NCI-H82 (cell line): ENCODE measurements at regions not wholly inside any gene's neighbourhood (a gene's known extent, or its start where the extent isn't known, plus 50 kb on each side); places are given as distances from the start of the nearest gene placed in this dataset.
A peak's percentile ranks its signal among the peaks of the same experiment; 100 is the strongest.

Source experiments
- DNase-seq: peaks from one replicate; lab custom pipeline; 2025; lab: John Stamatoyannopoulos, UW

DNA sequence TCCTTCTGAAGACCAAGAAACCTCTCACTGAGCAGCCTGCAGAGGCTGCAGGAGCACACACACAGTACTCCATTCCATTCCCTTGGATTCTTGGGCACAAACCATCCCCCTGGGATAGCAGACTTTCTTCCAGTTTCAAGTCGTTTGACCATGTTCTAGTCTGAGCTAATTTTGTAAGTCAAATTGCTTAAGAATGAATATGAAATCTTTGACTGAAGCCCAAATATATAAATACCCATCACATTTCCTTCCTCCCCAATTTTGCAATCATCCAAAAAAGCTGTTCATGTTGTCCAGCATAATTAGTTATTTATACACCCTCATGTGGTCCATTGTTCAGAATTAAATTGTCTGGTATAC is 231.2 kb upstream of the TPRG1 start:
- no peak for DNase-seq

DNA sequence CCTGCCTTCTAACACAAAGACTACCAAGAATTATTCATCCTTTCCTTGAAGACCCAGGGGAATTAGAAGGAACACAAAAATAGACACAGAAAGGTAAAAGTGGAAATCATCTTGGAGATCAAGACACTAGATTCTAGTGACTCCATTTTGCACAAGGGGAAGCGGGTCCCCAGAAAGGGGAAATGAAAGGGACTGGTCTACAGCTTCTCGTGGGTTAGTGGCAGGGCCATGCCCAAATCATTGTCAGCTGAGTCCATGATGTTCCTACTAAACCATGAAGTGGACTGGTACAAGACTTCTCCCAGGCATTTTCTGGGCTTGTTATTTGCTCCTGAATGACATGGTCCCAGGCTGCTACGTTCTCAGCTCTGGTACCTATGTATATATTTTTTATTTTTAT is 230.7 kb upstream of the TPRG1 start:
- DNase-seq: no peak

- no peak for DNase-seq
These were observed 229.6 kb upstream of the TPRG1 start for GRCh38 chr3:188942191-188942590.

GRCh38 chr3:188943591-188943990 is 228.2 kb upstream of the TPRG1 start:
- DNase-seq: no peak

DNA sequence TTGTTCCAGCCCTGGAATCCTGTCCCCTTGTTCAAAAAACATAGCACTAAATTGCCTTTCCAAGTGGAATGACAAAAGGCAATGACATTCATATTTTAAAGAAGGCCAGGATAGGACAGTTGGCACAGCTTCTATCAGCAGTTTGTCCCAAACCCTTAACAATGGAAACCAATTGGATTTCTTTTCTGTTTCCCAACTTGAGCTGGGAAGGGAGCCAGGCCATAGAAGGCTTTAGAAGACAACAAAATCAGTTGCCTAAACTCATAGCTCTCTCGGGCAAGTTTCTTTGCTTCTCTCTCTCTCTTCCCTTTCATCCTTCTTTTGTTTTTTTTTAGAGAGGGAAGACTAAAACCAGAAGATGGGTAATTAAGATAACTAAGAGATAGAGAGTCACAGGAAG is 227.7 kb upstream of the TPRG1 start:
- DNase-seq: no peak

GRCh38 chr3:188946351-188947240 is 225.2 kb upstream of the TPRG1 start:
- no peak for DNase-seq

- DNase-seq: peak; percentile 90
These were observed 224.1 kb upstream of the TPRG1 start for GRCh38 chr3:188947401-188948280.

GRCh38 chr3:188948281-188948996 is 223.3 kb upstream of the TPRG1 start:
- no peak for DNase-seq

- no peak for DNase-seq
These were observed 222.8 kb upstream of the TPRG1 start for GRCh38 chr3:188948997-188949389.

GRCh38 chr3:188949456-188949855 is 222.3 kb upstream of the TPRG1 start:
- no peak for DNase-seq

- DNase-seq: no peak
These were observed 221.8 kb upstream of the TPRG1 start for GRCh38 chr3:188949996-188950395.

DNA sequence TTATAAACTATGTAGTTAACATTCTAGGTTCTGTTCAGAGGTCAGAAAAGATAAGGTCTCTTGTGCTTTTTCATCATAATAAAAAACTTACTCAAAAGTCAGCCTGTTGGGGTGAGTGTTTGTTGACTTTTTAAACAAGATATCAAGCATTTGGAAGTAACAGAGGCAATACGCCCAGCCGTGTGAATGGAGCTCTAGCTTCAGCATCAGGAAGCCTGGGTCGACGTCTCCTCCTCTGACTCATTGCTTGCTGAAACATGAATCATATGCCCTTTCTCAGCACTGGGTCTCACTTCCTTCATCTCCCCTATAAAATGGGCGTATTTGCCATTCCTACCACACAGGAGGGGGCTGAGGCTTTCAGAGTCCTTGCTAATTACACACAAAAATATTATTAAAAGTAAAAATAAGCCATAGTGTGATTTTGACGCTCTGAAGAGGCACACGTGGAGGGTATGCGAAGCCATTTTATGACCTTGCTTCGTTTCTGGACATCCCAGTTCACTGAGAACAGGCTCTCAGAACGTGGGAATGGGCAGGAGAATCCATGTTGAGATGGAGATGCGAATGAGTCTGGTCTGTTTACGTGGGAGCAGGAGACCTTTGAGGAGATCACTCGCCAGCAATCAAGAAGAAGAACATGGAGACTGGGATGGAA is 220.8 kb upstream of the TPRG1 start:
- no peak for DNase-seq

- DNase-seq: no peak
These were observed 220.0 kb upstream of the TPRG1 start for GRCh38 chr3:188951734-188952133.

- DNase-seq: peak; percentile 87
These were observed 217.1 kb upstream of the TPRG1 start for GRCh38 chr3:188954590-188955208.

DNA sequence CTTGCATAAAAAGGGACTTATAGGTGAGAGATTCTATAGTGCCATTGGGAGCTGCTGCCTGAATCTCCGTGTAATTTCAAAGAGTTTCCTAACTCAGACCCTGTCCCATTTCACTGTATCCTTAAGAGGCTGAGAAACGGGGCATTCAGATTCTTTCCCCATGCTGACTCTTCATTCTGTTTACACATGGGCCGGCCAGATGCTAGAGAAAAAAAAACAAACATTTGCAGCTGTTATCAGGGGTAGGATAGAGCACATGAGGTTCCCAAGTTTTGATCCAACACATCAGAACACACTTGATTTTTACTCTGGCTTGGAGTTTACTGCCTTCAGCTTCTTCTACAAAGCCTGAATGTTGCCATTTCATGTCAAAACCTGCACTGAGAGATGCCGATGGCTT is 215.9 kb upstream of the TPRG1 start:
- DNase-seq: no peak

- DNase-seq: peak; percentile 67
These were observed 214.8 kb upstream of the TPRG1 start for GRCh38 chr3:188956839-188957489.

GRCh38 chr3:188959013-188959412 is 212.8 kb upstream of the TPRG1 start:
- DNase-seq: no peak

- no peak for DNase-seq
These were observed 209.2 kb upstream of the TPRG1 start for GRCh38 chr3:188962253-188963247.

- DNase-seq: no peak
These were observed 206.8 kb upstream of the TPRG1 start for GRCh38 chr3:188964957-188965356.

DNA sequence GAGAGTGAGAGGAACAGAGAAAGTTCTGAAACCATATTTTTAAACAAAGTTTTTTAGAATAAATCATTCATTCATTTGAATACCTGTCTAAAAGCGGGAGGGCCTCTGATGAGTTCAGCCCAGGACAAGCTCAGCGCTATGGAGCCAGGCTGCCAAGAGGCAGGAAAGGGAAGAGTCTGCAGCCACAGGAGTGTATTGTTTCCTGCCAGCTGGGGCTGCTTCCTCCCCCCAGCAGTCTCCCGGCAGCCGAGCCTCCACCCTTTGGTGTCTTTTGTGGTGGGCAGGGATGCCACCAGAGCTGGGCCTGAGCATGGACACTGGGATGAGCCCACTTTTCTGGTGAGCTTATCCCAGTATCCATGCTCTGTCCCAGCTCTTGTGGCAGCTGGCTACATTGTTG is 199.5 kb upstream of the TPRG1 start:
- no peak for DNase-seq
